Ramos (cell line): ENCODE measurements at regions not wholly inside any gene's neighbourhood (a gene's known extent, or its start where the extent isn't known, plus 50 kb on each side); places are given as distances from the start of the nearest gene placed in this dataset.
"Not testable (repeated sequence)": the region's sequence is repeated elsewhere in the genome, so short reads cannot be mapped to it uniquely, and the experiment has no call there.

Source experiments
- in situ Hi-C: fragments of 300-500 bp; cut with MboI; formaldehyde crosslinking; loops from one replicate; pipeline ENCODE4 v1.14.3; 2022; ENCODE audit warnings: low sequenced_read_pairs; ENCODE audit not compliant: unreplicated experiment

- in situ Hi-C loops, result no loop called here
Observed at GRCh38 chr7:85695533-85695932, 508.7 kb upstream of the SEMA3D start.

GRCh38 chr7:85695041-85695440 lies 508.2 kb upstream of the SEMA3D start:
- in situ Hi-C loops, result no loop called here

GRCh38 chr7:85693326-85693725 lies 506.5 kb upstream of the SEMA3D start:
- in situ Hi-C loops, result no loop called here

- in situ Hi-C loops, result no loop called here
Observed at GRCh38 chr7:85688712-85689111, 501.9 kb upstream of the SEMA3D start.

- in situ Hi-C loops, result no loop called here
Observed at GRCh38 chr7:85686401-85687181, 499.7 kb upstream of the SEMA3D start.

- in situ Hi-C loops, result no loop called here
Observed at GRCh38 chr7:85685901-85686300, 499.0 kb upstream of the SEMA3D start.

GRCh38 chr7:85682833-85683620 lies 496.2 kb upstream of the SEMA3D start:
- in situ Hi-C loops, result no loop called here

- in situ Hi-C loops, result no loop called here
Observed at GRCh38 chr7:85681241-85681640, 494.4 kb upstream of the SEMA3D start.

- in situ Hi-C loops, result not testable (repeated sequence)
Observed at GRCh38 chr7:85675093-85675492, 488.2 kb upstream of the SEMA3D start.

- in situ Hi-C loops, result no loop called here
Observed at GRCh38 chr7:85673876-85674275, 487.0 kb upstream of the SEMA3D start.

GRCh38 chr7:85669225-85669624 lies 482.4 kb upstream of the SEMA3D start:
- in situ Hi-C loops, result no loop called here

GRCh38 chr7:85664341-85664740 lies 477.5 kb upstream of the SEMA3D start:
- in situ Hi-C loops, result no loop called here

- in situ Hi-C loops, result no loop called here
Observed at GRCh38 chr7:85659364-85659763, 472.5 kb upstream of the SEMA3D start.

- in situ Hi-C loops, result no loop called here
Observed at GRCh38 chr7:85655252-85655651, 468.4 kb upstream of the SEMA3D start.

GRCh38 chr7:85644272-85644671 lies 457.4 kb upstream of the SEMA3D start:
- in situ Hi-C loops, result no loop called here

GRCh38 chr7:85641331-85641730 lies 454.5 kb upstream of the SEMA3D start:
- in situ Hi-C loops, result no loop called here

- in situ Hi-C loops, result no loop called here
Observed at GRCh38 chr7:85638394-85638793, 451.5 kb upstream of the SEMA3D start.

GRCh38 chr7:85634951-85635350 lies 448.1 kb upstream of the SEMA3D start:
- in situ Hi-C loops, result no loop called here

GRCh38 chr7:85630904-85631600 lies 444.2 kb upstream of the SEMA3D start:
- in situ Hi-C loops, result no loop called here

GRCh38 chr7:85627791-85628586 lies 441.1 kb upstream of the SEMA3D start:
- in situ Hi-C loops, result no loop called here
